K562 (cell line): ENCODE measurements at regions not wholly inside any gene's neighbourhood (a gene's known extent, or its start where the extent isn't known, plus 50 kb on each side); places are given as distances from the start of the nearest gene placed in this dataset.

Source experiments
- ATAC-seq: fragments of 200-7000 bp; cut with Tn5 transposase; 3 replicates; pipeline ENCODE4 v1.9.1; 2020; ENCODE audit warnings: moderate library complexity
- BruUV-seq: library from RNA; stranded (reverse); fragments of 400-500 nt; replicated peaks from 2 replicates; lab custom pipeline; 2021; lab: Mats Ljungman, UMichigan
- CTCF ChIA-PET: fragments of 300-600 bp; formaldehyde crosslinking; extraction: SDS; loops from one replicate; lab custom pipeline; 2021; ENCODE audit warnings: low intra/inter-chr PET ratio; lab: Yijun Ruan, JAX
- POLR2A ChIA-PET: fragments of 300-600, 350-650 bp; sonication (Branson Sonifier 250); formaldehyde crosslinking; extraction: SDS; loops from one replicate; lab custom pipeline; 2021; ENCODE audit warnings: antibody characterized with exemption, inconsistent platforms; lab: Yijun Ruan, JAX
- DNase-seq, 4 experiments: peaks; one replicate each; pipeline versions ENCODE4 v3.0.0 to v3.0.0-alpha.2; 2011 to 2018; ENCODE audit warnings: low spot score in 3 of 4, mixed read lengths in 3 of 4; ENCODE audit errors: extremely low read depth in 1 of 4
- FAIRE-seq: peaks from 2 replicates; lab custom pipeline; 2011; peaks lifted over from hg19 to GRCh38; lab: Jason Lieb, UNC
- H2AFZ ChIP-seq: 2 replicates; pipeline ENCODE4 v1.6.0; 2011; ENCODE audit warnings: low read depth, low read length, control low read depth, inconsistent platforms
- H3K27ac ChIP-seq: fragments of 200-600 bp; 3 replicates; pipeline ENCODE4 v1.8.0; 2011; ENCODE audit warnings: low read depth, mild to moderate bottlenecking, control low read depth, inconsistent platforms, low read length, moderate library complexity, mixed read lengths; ENCODE audit errors: extremely low read depth
- H3K27me3 ChIP-seq, 2 experiments: fragments of 300-600 bp in 1 of 2; 2 replicates in 1 of 2; 3 replicates in 1 of 2; pipeline versions ENCODE4 v1.6.0 to v1.8.0; 2011; ENCODE audit warnings: inconsistent platforms in 2 of 2, low read length in 2 of 2, mild to moderate bottlenecking in 1 of 2, mixed read lengths in 1 of 2, moderate library complexity in 1 of 2; ENCODE audit not compliant: control insufficient read depth in 2 of 2, insufficient read depth in 2 of 2
- H3K36me3 ChIP-seq: fragments of 300-600 bp; 3 replicates; pipeline ENCODE4 v1.8.0; 2011; ENCODE audit warnings: mild to moderate bottlenecking, low read length, inconsistent platforms; ENCODE audit not compliant: control insufficient read depth, insufficient read depth
- H3K4me1 ChIP-seq, 2 experiments: fragments of 200-600 bp in 1 of 2; replicated peaks in 1 of 2; 2 replicates in 1 of 2; 3 replicates in 1 of 2; pipeline versions ENCODE4 v1.5.1 to v1.8.0; 2011; ENCODE audit warnings: inconsistent platforms in 2 of 2, low read length in 2 of 2, mild to moderate bottlenecking in 1 of 2, mixed read lengths in 1 of 2, moderate library complexity in 1 of 2; ENCODE audit not compliant: control insufficient read depth in 2 of 2, insufficient read depth in 2 of 2
- H3K4me2 ChIP-seq: 2 replicates; pipeline ENCODE4 v1.6.1; 2011; ENCODE audit warnings: low read length, control low read depth, inconsistent platforms, mixed read lengths; ENCODE audit not compliant: insufficient read depth
- H3K4me3 ChIP-seq: fragments of 200-600 bp; sonication (generic), shearing (Covaris generic); 2 replicates; pipeline ENCODE4 v1.5.1; 2016; ENCODE audit warnings: control low read depth, inconsistent platforms
- H3K79me2 ChIP-seq: fragments of 200-600 bp; 3 replicates; pipeline ENCODE4 v1.8.0; 2011; ENCODE audit warnings: low read length, inconsistent platforms; ENCODE audit not compliant: control insufficient read depth, insufficient read depth
- H3K9ac ChIP-seq, 2 experiments: 2 replicates each; pipeline versions ENCODE4 v1.6.0 to v1.6.1; 2011; ENCODE audit warnings: low read depth in 2 of 2, low read length in 2 of 2, control low read depth in 1 of 2, inconsistent platforms in 1 of 2, mild to moderate bottlenecking in 1 of 2, mixed read lengths in 1 of 2; ENCODE audit not compliant: insufficient read depth in 1 of 2
- H3K9me1 ChIP-seq: one replicate; pipeline ENCODE4 v1.6.0; 2011; ENCODE audit warnings: inconsistent platforms, mild to moderate bottlenecking, low read length, moderate library complexity; ENCODE audit not compliant: control insufficient read depth, insufficient read depth
- H3K9me3 ChIP-seq: replicated peaks from 2 replicates; pipeline ENCODE4 v1.5.1; 2011; ENCODE audit warnings: low read depth, low read length, inconsistent platforms; ENCODE audit not compliant: control insufficient read depth, insufficient read depth
- H4K20me1 ChIP-seq: replicated peaks from 2 replicates; pipeline ENCODE4 v1.6.1; 2011; ENCODE audit warnings: low read length, inconsistent platforms, mixed read lengths; ENCODE audit not compliant: control insufficient read depth, insufficient read depth
- ATF1 ChIP-seq, 2 experiments: fragments of 450-650 bp in 1 of 2; IDR thresholded peaks; 2 replicates each; pipeline ENCODE4 v1.6.1; 2016; ENCODE audit warnings: missing compliant biosample characterization in 1 of 2, missing genetic modification characterization in 1 of 2
- HMG20B ChIP-seq: fragments of 250-450 bp; sonication (Bioruptor Pico); IDR thresholded peaks from 2 replicates; pipeline ENCODE4 v1.5.0; 2021; ENCODE audit warnings: mild to moderate bottlenecking
- KAT7 ChIP-seq: sonication (generic); formaldehyde crosslinking; IDR thresholded peaks from 2 replicates; pipeline ENCODE4 v1.8.0; 2022; ENCODE audit warnings: missing genetic modification reagents, mild to moderate bottlenecking, borderline replicate concordance
- KLF6 ChIP-seq: fragments of 250-450 bp; sonication (Bioruptor Pico); IDR thresholded peaks from 2 replicates; pipeline ENCODE4 v1.4.0; 2020; ENCODE audit warnings: mild to moderate bottlenecking, moderate library complexity, borderline replicate concordance
- RCOR1 ChIP-seq, 2 experiments: IDR thresholded peaks; 2 replicates each; pipeline ENCODE4 v1.6.1; 2012; ENCODE audit warnings: low read depth in 2 of 2, low read length in 2 of 2, borderline replicate concordance in 1 of 2, improper control_type of control experiment in 1 of 2
- RFX5 ChIP-seq: IDR thresholded peaks from 2 replicates; pipeline ENCODE4 v1.6.1; 2011; ENCODE audit warnings: low read depth, mild to moderate bottlenecking, improper control_type of control experiment, low read length
- SMC3 ChIP-seq: conservative IDR thresholded peaks from 2 replicates; pipeline ENCODE4 v1.6.1; 2011; ENCODE audit warnings: low read depth, low read length, improper control_type of control experiment; ENCODE audit not compliant: insufficient read depth
- TAL1 ChIP-seq: fragments of 450-650 bp; IDR thresholded peaks from 2 replicates; pipeline ENCODE4 v1.6.1; 2016; ENCODE audit warnings: mild to moderate bottlenecking
- XRCC4 ChIP-seq: IDR thresholded peaks from one replicate; pipeline ENCODE4 v1.6.1; 2011; ENCODE audit not compliant: insufficient read depth, insufficient read length; ENCODE audit errors: extremely low read depth
- ZNF165 ChIP-seq: fragments of 250-450 bp; sonication (Bioruptor Pico); IDR thresholded peaks from 2 replicates; pipeline ENCODE4 v1.4.0; 2020; ENCODE audit warnings: borderline replicate concordance
- ZNF282 ChIP-seq: sonication (generic); formaldehyde crosslinking; IDR thresholded peaks from 2 replicates; pipeline ENCODE4 v1.8.1; 2023; ENCODE audit warnings: missing genetic modification reagents
- WGBS: fragments of 100-300 bp; shearing (Covaris generic); methylation state at CpG from one replicate; pipeline ENCODE4 v1.1.6; 2016; ENCODE audit warnings: low coverage, mixed read lengths; ENCODE audit not compliant: insufficient coverage; ENCODE audit errors: missing lambda C conversion rate; 5-methylcytosine and 5-hydroxymethylcytosine counted together
- in situ Hi-C: fragments of 300-500 bp; cut with MboI; formaldehyde crosslinking; loops from 4 replicates; pipeline ENCODE4 v1.15.0; 2018; ENCODE audit warnings: inconsistent platforms, mixed read lengths
- intact Hi-C: fragments of 100-400 bp; cut with micrococcal nuclease; formaldehyde crosslinking; loops from 2 replicates; pipeline ENCODE4 v1.14.2; 2022
- TF ChIP-seq, protein P1 (sequence below): IDR thresholded peaks from 2 replicates; pipeline ENCODE4 v1.6.1; 2011; ENCODE audit not compliant: insufficient read length; ENCODE audit errors: extremely low read depth
- TF ChIP-seq, protein P2 (sequence below), 2 experiments: fragments of 450-650 bp in 1 of 2; IDR thresholded peaks; 2 replicates each; pipeline ENCODE4 v1.6.1; 2011 to 2017; ENCODE audit warnings: low read depth in 2 of 2, antibody characterized with exemption in 1 of 2, borderline replicate concordance in 1 of 2, low read length in 1 of 2, mild to moderate bottlenecking in 1 of 2, mixed read lengths in 1 of 2; ENCODE audit not compliant: control insufficient read depth in 1 of 2
- TF ChIP-seq, protein P3 (sequence below): sonication (generic); formaldehyde crosslinking; IDR thresholded peaks from 2 replicates; pipeline ENCODE4 v1.8.1; 2023; ENCODE audit warnings: mild to moderate bottlenecking, missing genetic modification reagents

DNA sequence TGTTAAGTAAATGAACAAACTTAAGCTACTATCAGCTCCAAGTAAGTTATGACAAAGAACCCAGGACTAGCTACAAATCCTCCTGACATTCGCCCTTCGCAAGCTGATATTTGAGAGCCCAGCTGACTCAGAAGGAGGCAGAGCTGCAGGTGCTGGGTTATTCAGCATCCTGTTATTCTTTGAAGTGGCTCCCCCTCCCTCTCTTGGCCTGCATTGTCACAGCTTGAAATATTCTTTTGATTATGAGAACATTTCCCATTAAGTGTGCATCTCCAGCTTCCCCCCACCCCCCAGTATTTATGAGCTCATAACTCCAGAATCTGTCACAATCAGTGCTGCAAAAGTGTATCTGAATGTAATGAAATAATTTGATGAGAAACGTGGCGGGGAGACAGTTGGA, 78.8 kb upstream of the RALY start (continued):
- TF ChIP-seq, protein P1, sequence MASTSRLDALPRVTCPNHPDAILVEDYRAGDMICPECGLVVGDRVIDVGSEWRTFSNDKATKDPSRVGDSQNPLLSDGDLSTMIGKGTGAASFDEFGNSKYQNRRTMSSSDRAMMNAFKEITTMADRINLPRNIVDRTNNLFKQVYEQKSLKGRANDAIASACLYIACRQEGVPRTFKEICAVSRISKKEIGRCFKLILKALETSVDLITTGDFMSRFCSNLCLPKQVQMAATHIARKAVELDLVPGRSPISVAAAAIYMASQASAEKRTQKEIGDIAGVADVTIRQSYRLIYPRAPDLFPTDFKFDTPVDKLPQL, result no peak
- TF ChIP-seq KAT7 (CRISPR knock-in tag), result no peak

DNA sequence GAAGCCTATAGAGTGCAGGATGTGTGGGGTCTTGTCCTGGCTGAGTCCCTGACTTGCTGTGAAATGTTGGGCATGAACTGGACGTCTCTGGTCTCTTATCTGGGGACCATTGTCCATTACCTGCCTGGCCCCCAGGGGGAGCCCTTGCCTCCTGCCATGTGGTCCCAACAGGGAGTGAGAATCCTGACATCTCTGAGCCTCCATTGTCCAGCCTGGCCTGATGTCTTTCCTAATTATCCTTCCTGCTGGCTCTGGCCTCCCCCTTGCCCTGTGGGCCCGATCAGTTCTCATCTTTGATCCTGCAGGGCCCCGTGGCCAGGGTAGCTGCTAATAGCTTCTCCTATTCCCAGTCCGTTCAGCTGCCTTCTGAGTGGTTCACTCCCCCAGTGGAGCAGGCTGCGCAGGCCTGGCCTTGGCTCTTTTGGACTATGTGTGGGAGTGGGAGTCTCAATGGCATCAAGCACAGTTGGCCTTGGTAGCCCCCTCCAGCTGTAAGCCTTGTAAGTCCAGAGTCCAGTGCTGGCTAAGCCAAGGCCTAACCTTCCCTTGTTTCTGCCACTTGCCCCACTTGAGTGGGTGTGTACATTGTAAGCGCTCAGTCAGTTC, 77.9 kb upstream of the RALY start:
- Histone ChIP-seq H3K36me3 (no peaks in the 10 kb centered on the region), H3K27ac (no peak overlapping the region), H3K4me1 (no peaks in the 10 kb centered on the region), H2AFZ (peak overlapping the region; percentile 22), H3K79me2 (no peaks in the 10 kb centered on the region), H3K9ac (no peak overlapping the region), H3K27me3 (peaks cover 14 to 36% of the 10 kb centered on the region in 2 experiments), H3K9me3 (no peaks in the 10 kb centered on the region), H3K4me2 (no peak overlapping the region), H3K9me1 (no peaks in the 10 kb centered on the region), H3K4me3 (no peak overlapping the region), H4K20me1 (no peaks in the 10 kb centered on the region)
- in situ Hi-C loops, result no loop called here
- DNase-seq (peak; percentile 70 to 84 (median 82)), FAIRE-seq (peak; percentile 90), ATAC-seq (peak; percentile 96)
- intact Hi-C loops, result no loop called here
- POLR2A ChIA-PET, result interaction anchor here (2.1 kb wide), 1 partner anchor 11 kb away, joined by 6 read pairs; no protein-coding TSS in a partner anchor
- CTCF ChIA-PET, result interaction anchor here (1.0 to 2.0 kb wide), 2 partner anchors 154 to 214 kb away, joined by 4 to 10 read pairs; no protein-coding TSS in a partner anchor
- WGBS, result 21% methylated on average over 6 of the region's 6 CpGs
- BruUV-seq, result no TSS peak
- TF ChIP-seq TAL1, result no peak
- TF ChIP-seq, protein P2, sequence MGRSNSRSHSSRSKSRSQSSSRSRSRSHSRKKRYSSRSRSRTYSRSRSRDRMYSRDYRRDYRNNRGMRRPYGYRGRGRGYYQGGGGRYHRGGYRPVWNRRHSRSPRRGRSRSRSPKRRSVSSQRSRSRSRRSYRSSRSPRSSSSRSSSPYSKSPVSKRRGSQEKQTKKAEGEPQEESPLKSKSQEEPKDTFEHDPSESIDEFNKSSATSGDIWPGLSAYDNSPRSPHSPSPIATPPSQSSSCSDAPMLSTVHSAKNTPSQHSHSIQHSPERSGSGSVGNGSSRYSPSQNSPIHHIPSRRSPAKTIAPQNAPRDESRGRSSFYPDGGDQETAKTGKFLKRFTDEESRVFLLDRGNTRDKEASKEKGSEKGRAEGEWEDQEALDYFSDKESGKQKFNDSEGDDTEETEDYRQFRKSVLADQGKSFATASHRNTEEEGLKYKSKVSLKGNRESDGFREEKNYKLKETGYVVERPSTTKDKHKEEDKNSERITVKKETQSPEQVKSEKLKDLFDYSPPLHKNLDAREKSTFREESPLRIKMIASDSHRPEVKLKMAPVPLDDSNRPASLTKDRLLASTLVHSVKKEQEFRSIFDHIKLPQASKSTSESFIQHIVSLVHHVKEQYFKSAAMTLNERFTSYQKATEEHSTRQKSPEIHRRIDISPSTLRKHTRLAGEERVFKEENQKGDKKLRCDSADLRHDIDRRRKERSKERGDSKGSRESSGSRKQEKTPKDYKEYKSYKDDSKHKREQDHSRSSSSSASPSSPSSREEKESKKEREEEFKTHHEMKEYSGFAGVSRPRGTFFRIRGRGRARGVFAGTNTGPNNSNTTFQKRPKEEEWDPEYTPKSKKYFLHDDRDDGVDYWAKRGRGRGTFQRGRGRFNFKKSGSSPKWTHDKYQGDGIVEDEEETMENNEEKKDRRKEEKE (IDR thresholded peaks at IDR 0.05; ENCODE audit: borderline replicate concordance in 1 of 2, control insufficient read depth in 1 of 2, low read depth in 2 of 2, low read length in 1 of 2), result no peak
- TF ChIP-seq, protein P3, sequence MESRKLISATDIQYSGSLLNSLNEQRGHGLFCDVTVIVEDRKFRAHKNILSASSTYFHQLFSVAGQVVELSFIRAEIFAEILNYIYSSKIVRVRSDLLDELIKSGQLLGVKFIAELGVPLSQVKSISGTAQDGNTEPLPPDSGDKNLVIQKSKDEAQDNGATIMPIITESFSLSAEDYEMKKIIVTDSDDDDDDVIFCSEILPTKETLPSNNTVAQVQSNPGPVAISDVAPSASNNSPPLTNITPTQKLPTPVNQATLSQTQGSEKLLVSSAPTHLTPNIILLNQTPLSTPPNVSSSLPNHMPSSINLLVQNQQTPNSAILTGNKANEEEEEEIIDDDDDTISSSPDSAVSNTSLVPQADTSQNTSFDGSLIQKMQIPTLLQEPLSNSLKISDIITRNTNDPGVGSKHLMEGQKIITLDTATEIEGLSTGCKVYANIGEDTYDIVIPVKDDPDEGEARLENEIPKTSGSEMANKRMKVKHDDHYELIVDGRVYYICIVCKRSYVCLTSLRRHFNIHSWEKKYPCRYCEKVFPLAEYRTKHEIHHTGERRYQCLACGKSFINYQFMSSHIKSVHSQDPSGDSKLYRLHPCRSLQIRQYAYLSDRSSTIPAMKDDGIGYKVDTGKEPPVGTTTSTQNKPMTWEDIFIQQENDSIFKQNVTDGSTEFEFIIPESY (CRISPR knock-in tag), result no peak
- TF ChIP-seq ATF1 (CRISPR knock-in tag; IDR thresholded peaks at IDR 0.05), result no peak
- no peak for TF ChIP-seq ATF1 (tag; IDR thresholded peaks at IDR 0.05)
- no peak for TF ChIP-seq ZNF165 (CRISPR knock-in tag)
- no peak for TF ChIP-seq ZNF282 (CRISPR knock-in tag)
- no peak for TF ChIP-seq KLF6 (CRISPR knock-in tag)
- peak in 1 of 2 experiments; percentile 84; a peak in 2 of 4 replicates for TF ChIP-seq RCOR1 (IDR thresholded peaks at IDR 0.05; ENCODE audit: borderline replicate concordance in 1 of 2, low read depth in 2 of 2, low read length in 2 of 2)
- no peak for TF ChIP-seq RFX5
- no peak for TF ChIP-seq XRCC4
- TF ChIP-seq HMG20B (CRISPR knock-in tag), result no peak
- peak; percentile 69 for TF ChIP-seq SMC3
